Sigmoid colon (tissue), 3 donors: ENCODE measurements at regions not wholly inside any gene's neighbourhood (a gene's known extent, or its start where the extent isn't known, plus 50 kb on each side); places are given as distances from the start of the nearest gene placed in this dataset.

ENCODE experiments used
- CTCF ChIP-seq, 4 experiments: fragments of 450-650 bp in 3 of 4; fragments of 200-600 bp in 1 of 4; IDR thresholded peaks; one replicate each; pipeline ENCODE4 v1.5.1; 2016 to 2019; ENCODE audit warnings: antibody characterized with exemption in 4 of 4, mild to moderate bottlenecking in 3 of 4, moderate library complexity in 2 of 4
- POLR2A ChIP-seq, 2 donors: fragments of 450-650 bp; IDR thresholded peaks; one replicate each; pipeline ENCODE4 v1.6.1; 2016; ENCODE audit warnings: antibody characterized with exemption in 2 of 2, mild to moderate bottlenecking in 2 of 2, moderate library complexity in 2 of 2

- TF ChIP-seq POLR2A (IDR thresholded peaks at IDR 0.05), result no peak
- TF ChIP-seq CTCF (IDR thresholded peaks at IDR 0.05), result no peak
These were observed 64.6 kb downstream of the SIK1 start for GRCh38 chr21:43362321-43362791.
